HG03342 (cell line): ENCODE measurements at regions not wholly inside any gene's neighbourhood (a gene's known extent, or its start where the extent isn't known, plus 50 kb on each side); places are given as distances from the start of the nearest gene placed in this dataset.

ENCODE experiments used
- ATAC-seq: cut with Tn5 transposase; IDR thresholded peaks from one replicate; pipeline ENCODE4 v1.9.1; 2021; ENCODE audit warnings: mild to moderate bottlenecking, moderate library complexity; ENCODE audit not compliant: unreplicated experiment

- ATAC-seq, result no peak
These were observed 131.0 kb downstream of the PDGFRA start for GRCh38 chr4:54359919-54360650.

- ATAC-seq, result no peak
These were observed 133.9 kb downstream of the PDGFRA start for GRCh38 chr4:54363037-54363436.

GRCh38 chr4:54365691-54366090 is 136.6 kb downstream of the PDGFRA start:
- no peak for ATAC-seq

- ATAC-seq, result no peak
These were observed 138.0 kb downstream of the PDGFRA start for GRCh38 chr4:54367059-54367458.

- ATAC-seq, result no peak
These were observed 139.5 kb downstream of the PDGFRA start for GRCh38 chr4:54368281-54369265.

GRCh38 chr4:54371173-54371572 is 142.1 kb downstream of the PDGFRA start:
- ATAC-seq, result no peak

- no peak for ATAC-seq
These were observed 143.9 kb downstream of the PDGFRA start for GRCh38 chr4:54372951-54373350.

GRCh38 chr4:54373718-54374210 is 144.7 kb downstream of the PDGFRA start:
- no peak for ATAC-seq

- ATAC-seq, result no peak
These were observed 149.4 kb downstream of the PDGFRA start for GRCh38 chr4:54378461-54378860.

- no peak for ATAC-seq
These were observed 155.1 kb downstream of the PDGFRA start for GRCh38 chr4:54384152-54384551.

- ATAC-seq, result no peak
These were observed 155.5 kb downstream of the PDGFRA start for GRCh38 chr4:54384563-54384962.

- no peak for ATAC-seq
These were observed 157.1 kb downstream of the PDGFRA start for GRCh38 chr4:54386042-54386669.

- no peak for ATAC-seq
These were observed 157.6 kb downstream of the PDGFRA start for GRCh38 chr4:54386693-54387092.

- ATAC-seq, result no peak
These were observed 161.6 kb downstream of the PDGFRA start for GRCh38 chr4:54390670-54391069.

GRCh38 chr4:54391104-54391503 is 162.0 kb downstream of the PDGFRA start:
- no peak for ATAC-seq

- ATAC-seq, result no peak
These were observed 163.4 kb downstream of the PDGFRA start for GRCh38 chr4:54392479-54392878.

GRCh38 chr4:54393243-54393642 is 164.2 kb downstream of the PDGFRA start:
- ATAC-seq, result no peak

- no peak for ATAC-seq
These were observed 166.0 kb downstream of the PDGFRA start for GRCh38 chr4:54395013-54395527.

GRCh38 chr4:54400188-54400587 is 171.1 kb downstream of the PDGFRA start:
- no peak for ATAC-seq

GRCh38 chr4:54400802-54401201 is 171.7 kb downstream of the PDGFRA start:
- ATAC-seq, result no peak

GRCh38 chr4:54402880-54403480 is 173.9 kb downstream of the PDGFRA start:
- no peak for ATAC-seq
